Mononuclear cell (primary cell): ENCODE measurements at regions not wholly inside any gene's neighbourhood (a gene's known extent, or its start where the extent isn't known, plus 50 kb on each side); places are given as distances from the start of the nearest gene placed in this dataset.

ENCODE experiments used
- H3K27me3 ChIP-seq: 2 replicates; pipeline ENCODE4 v1.6.0; 2011; ENCODE audit warnings: low read length, control low read depth; ENCODE audit not compliant: insufficient read depth
- H3K4me1 ChIP-seq: 2 replicates; pipeline ENCODE4 v1.5.1; 2011; ENCODE audit warnings: mild to moderate bottlenecking, low read length, control low read depth; ENCODE audit not compliant: insufficient read depth
- H3K4me3 ChIP-seq: 2 replicates; pipeline ENCODE4 v1.5.1; 2011; ENCODE audit warnings: mild to moderate bottlenecking, low read length, moderate library complexity
- H3K9me3 ChIP-seq: 2 replicates; pipeline ENCODE4 v1.5.1; 2011; ENCODE audit warnings: low read depth, mild to moderate bottlenecking, control low read depth, low read length

GRCh38 chr7:68482800-68483199 lies 1115.5 kb upstream of the AUTS2 start:
- H3K4me3 ChIP-seq: no peak overlapping the region
- H3K4me1 ChIP-seq: no peaks in the 10 kb centered on the region
- H3K27me3 ChIP-seq: no peaks in the 10 kb centered on the region
- no peaks in the 10 kb centered on the region for H3K9me3 ChIP-seq

- H3K27me3 ChIP-seq: no peaks in the 10 kb centered on the region
- H3K4me3 ChIP-seq: no peak overlapping the region
- no peaks in the 10 kb centered on the region for H3K9me3 ChIP-seq
- no peaks in the 10 kb centered on the region for H3K4me1 ChIP-seq
These were observed 1113.5 kb upstream of the AUTS2 start for GRCh38 chr7:68484731-68485130.

GRCh38 chr7:68485253-68485917 lies 1112.9 kb upstream of the AUTS2 start:
- Histone ChIP-seq H3K4me1 (no peaks in the 10 kb centered on the region), H3K9me3 (no peaks in the 10 kb centered on the region), H3K4me3 (no peak overlapping the region)

GRCh38 chr7:68488341-68489060 lies 1109.8 kb upstream of the AUTS2 start:
- Histone ChIP-seq H3K27me3 (no peaks in the 10 kb centered on the region), H3K4me1 (no peaks in the 10 kb centered on the region), H3K4me3 (no peak overlapping the region), H3K9me3 (peaks cover 11% of the 10 kb centered on the region)

More at GRCh38 chr7:68485253-68485917, 1112.9 kb upstream of the AUTS2 start:
- no peaks in the 10 kb centered on the region for H3K27me3 ChIP-seq

GRCh38 chr7:68491523-68492358 lies 1106.5 kb upstream of the AUTS2 start:
- Histone ChIP-seq H3K9me3 (peaks cover 11% of the 10 kb centered on the region), H3K4me3 (no peak overlapping the region), H3K4me1 (no peaks in the 10 kb centered on the region), H3K27me3 (no peaks in the 10 kb centered on the region)

- Histone ChIP-seq H3K4me3 (no peak overlapping the region), H3K27me3 (no peaks in the 10 kb centered on the region), H3K9me3 (peaks cover 11% of the 10 kb centered on the region), H3K4me1 (no peaks in the 10 kb centered on the region)
These were observed 1106.0 kb upstream of the AUTS2 start for GRCh38 chr7:68492359-68492690.

GRCh38 chr7:68503400-68503799 lies 1094.9 kb upstream of the AUTS2 start:
- Histone ChIP-seq H3K27me3 (no peaks in the 10 kb centered on the region), H3K4me1 (no peaks in the 10 kb centered on the region), H3K4me3 (no peak overlapping the region), H3K9me3 (peaks cover 8% of the 10 kb centered on the region)

- H3K9me3 ChIP-seq: peaks cover 8% of the 10 kb centered on the region
- no peaks in the 10 kb centered on the region for H3K27me3 ChIP-seq
- no peaks in the 10 kb centered on the region for H3K4me1 ChIP-seq
- no peak overlapping the region for H3K4me3 ChIP-seq
These were observed 1093.6 kb upstream of the AUTS2 start for GRCh38 chr7:68504716-68505115.

GRCh38 chr7:68505721-68506120 lies 1092.6 kb upstream of the AUTS2 start:
- H3K4me3 ChIP-seq: no peak overlapping the region
- H3K27me3 ChIP-seq: no peaks in the 10 kb centered on the region
- H3K9me3 ChIP-seq: peaks cover 8% of the 10 kb centered on the region
- H3K4me1 ChIP-seq: no peaks in the 10 kb centered on the region

- Histone ChIP-seq H3K4me3 (no peak overlapping the region), H3K4me1 (no peaks in the 10 kb centered on the region), H3K27me3 (no peaks in the 10 kb centered on the region), H3K9me3 (peaks cover 8% of the 10 kb centered on the region)
These were observed 1090.6 kb upstream of the AUTS2 start for GRCh38 chr7:68507668-68508067.

- Histone ChIP-seq H3K9me3 (no peaks in the 10 kb centered on the region), H3K4me3 (no peak overlapping the region), H3K27me3 (no peaks in the 10 kb centered on the region), H3K4me1 (no peaks in the 10 kb centered on the region)
These were observed 1089.2 kb upstream of the AUTS2 start for GRCh38 chr7:68509054-68509453.

- H3K4me1 ChIP-seq: no peaks in the 10 kb centered on the region
- no peak overlapping the region for H3K4me3 ChIP-seq
- no peaks in the 10 kb centered on the region for H3K9me3 ChIP-seq
- H3K27me3 ChIP-seq: no peaks in the 10 kb centered on the region
These were observed 1088.7 kb upstream of the AUTS2 start for GRCh38 chr7:68509603-68510002.

GRCh38 chr7:68511281-68511680 lies 1087.0 kb upstream of the AUTS2 start:
- Histone ChIP-seq H3K27me3 (no peaks in the 10 kb centered on the region), H3K9me3 (no peaks in the 10 kb centered on the region), H3K4me3 (no peak overlapping the region), H3K4me1 (no peaks in the 10 kb centered on the region)

- H3K9me3 ChIP-seq: no peaks in the 10 kb centered on the region
- no peaks in the 10 kb centered on the region for H3K4me1 ChIP-seq
- no peaks in the 10 kb centered on the region for H3K27me3 ChIP-seq
- no peak overlapping the region for H3K4me3 ChIP-seq
These were observed 1085.8 kb upstream of the AUTS2 start for GRCh38 chr7:68512466-68512865.

GRCh38 chr7:68518060-68518459 lies 1080.2 kb upstream of the AUTS2 start:
- H3K4me1 ChIP-seq: no peaks in the 10 kb centered on the region
- no peaks in the 10 kb centered on the region for H3K9me3 ChIP-seq

More at GRCh38 chr7:68518060-68518459, 1080.2 kb upstream of the AUTS2 start:
- no peak overlapping the region for H3K4me3 ChIP-seq
- H3K27me3 ChIP-seq: no peaks in the 10 kb centered on the region
